ENCODE measurements at regions not wholly inside any gene's neighbourhood (a gene's known extent, or its start where the extent isn't known, plus 50 kb on each side); places are given as distances from the start of the nearest gene placed in this dataset.

GRCh38 chr1:58144698-58145270, 401.7 kb downstream of the OMA1 start:
- Histone ChIP-seq H2AFZ (ENCODE audit: low read depth, low read length) (no peak overlapping the region), H3K4me2 (ENCODE audit: insufficient read depth, low read length) (no peak overlapping the region), H4K20me1 (replicated peaks; ENCODE audit: control insufficient read depth, insufficient read depth, low read length) (no peaks in the 10 kb centered on the region), H3K9me3 (replicated peaks; ENCODE audit: control insufficient read depth, insufficient read depth, low read depth, low read length) (no peaks in the 10 kb centered on the region), H3K79me2 (ENCODE audit: control insufficient read depth, insufficient read depth, low read length) (no peaks in the 10 kb centered on the region), H3K9me1 (ENCODE audit: control insufficient read depth, insufficient read depth, low read length) (no peaks in the 10 kb centered on the region), H3K27ac (ENCODE audit: extremely low read depth, low read depth, low read length) (no peak overlapping the region), H3K4me3 (no peak overlapping the region), H3K27me3 (ENCODE audit: control insufficient read depth in 2 of 2, insufficient read depth in 2 of 2, low read length in 2 of 2) (no peaks in the 10 kb centered on the region), H3K9ac (ENCODE audit: insufficient read depth in 1 of 2, low read depth in 2 of 2, low read length in 2 of 2) (no peak overlapping the region), H3K4me1 (replicated peaks in 1 of 2; ENCODE audit: control insufficient read depth in 2 of 2, insufficient read depth in 2 of 2, low read length in 2 of 2) (no peaks in the 10 kb centered on the region), H3K36me3 (ENCODE audit: control insufficient read depth, insufficient read depth, low read length) (no peaks in the 10 kb centered on the region)
- DNase-seq (ENCODE audit: extremely low read depth in 1 of 4, low spot score in 3 of 4), result no peak
- ChIA-PET POLR2A (no interaction called here), CTCF (ENCODE audit: low intra/inter-chr PET ratio) (no interaction called here)
- no TSS peak for BruUV-seq (replicated peaks)
- intact Hi-C loops (cut with micrococcal nuclease), result no loop called here
- no peak for FAIRE-seq
- ATAC-seq, result no peak
- 2% methylated on average over 5 of the region's 5 CpGs for WGBS (ENCODE audit: insufficient coverage, low coverage, missing lambda C conversion rate)
- in situ Hi-C loops (cut with MboI), result no loop called here
- no peak for TF ChIP-seq CBFA2T2 (conservative IDR thresholded peaks at IDR 0.05)
- no peak for TF ChIP-seq THRA (IDR thresholded peaks at IDR 0.05)
- no peak for TF ChIP-seq MBD1 (CRISPR knock-in tag; IDR thresholded peaks at IDR 0.05)
- TF ChIP-seq CXXC5 (CRISPR knock-in tag; IDR thresholded peaks at IDR 0.05), result no peak
- no peak for TF ChIP-seq GMEB1 (CRISPR knock-in tag; IDR thresholded peaks at IDR 0.05)
- no peak for TF ChIP-seq FOSL1 (tag; conservative IDR thresholded peaks at IDR 0.05)
- TF ChIP-seq ZNF239 (CRISPR knock-in tag; IDR thresholded peaks at IDR 0.05), result no peak
- TF ChIP-seq ZNF384 (IDR thresholded peaks at IDR 0.05; ENCODE audit: low read depth, low read length), result no peak
- no peak for TF ChIP-seq BRD9 (IDR thresholded peaks at IDR 0.05; ENCODE audit: low read depth, partially characterized antibody)
- TF ChIP-seq ZNF699 (CRISPR knock-in tag; IDR thresholded peaks at IDR 0.05; ENCODE audit: insufficient replicate concordance), result no peak

All from K562 (cell line).